Gastroesophageal sphincter (tissue), 3 donors: ENCODE measurements at regions not wholly inside any gene's neighbourhood (a gene's known extent, or its start where the extent isn't known, plus 50 kb on each side); places are given as distances from the start of the nearest gene placed in this dataset.

Experiments
- POLR2A ChIP-seq, 2 donors: fragments of 450-650 bp; IDR thresholded peaks; one replicate each; pipeline ENCODE4 v1.6.1; 2017; ENCODE audit warnings: antibody characterized with exemption in 2 of 2, mild to moderate bottlenecking in 2 of 2, moderate library complexity in 1 of 2
- POLR2AphosphoS5 ChIP-seq: sonication (generic); formaldehyde crosslinking; IDR thresholded peaks from one replicate; pipeline ENCODE4 v1.6.1; 2017; ENCODE audit warnings: antibody characterized with exemption
- TF ChIP-seq, protein P1 (sequence below), 4 experiments: fragments of 200-600 bp in 2 of 4; fragments of 450-650 bp in 2 of 4; sonication (generic) in 1 of 4; IDR thresholded peaks; one replicate each; pipeline ENCODE4 v1.5.1; 2017 to 2019; ENCODE audit warnings: antibody characterized with exemption in 4 of 4, mild to moderate bottlenecking in 2 of 4, moderate library complexity in 2 of 4

DNA sequence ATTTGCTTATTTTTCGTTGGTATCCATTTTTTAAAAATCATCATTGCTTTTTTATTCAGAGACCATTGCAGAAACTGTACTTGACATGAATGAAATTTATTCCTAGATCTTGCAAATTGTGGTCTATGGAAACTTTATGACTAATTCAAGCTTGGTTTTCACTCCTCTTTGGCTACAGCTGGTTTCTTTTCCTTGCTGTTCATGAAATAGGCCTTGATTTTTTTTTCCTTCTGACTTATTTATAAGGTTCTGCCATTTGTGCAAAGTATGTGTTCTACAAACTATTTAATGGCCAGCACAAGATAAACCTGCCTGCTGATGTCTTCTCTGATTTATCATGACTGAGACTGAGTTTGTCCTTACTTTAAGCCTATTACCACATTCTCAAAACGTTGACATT lies 764.0 kb upstream of the SLITRK5 start:
- TF ChIP-seq POLR2A (IDR thresholded peaks at IDR 0.05) (no peak), POLR2AphosphoS5 (no peak)
- TF ChIP-seq, protein P1, sequence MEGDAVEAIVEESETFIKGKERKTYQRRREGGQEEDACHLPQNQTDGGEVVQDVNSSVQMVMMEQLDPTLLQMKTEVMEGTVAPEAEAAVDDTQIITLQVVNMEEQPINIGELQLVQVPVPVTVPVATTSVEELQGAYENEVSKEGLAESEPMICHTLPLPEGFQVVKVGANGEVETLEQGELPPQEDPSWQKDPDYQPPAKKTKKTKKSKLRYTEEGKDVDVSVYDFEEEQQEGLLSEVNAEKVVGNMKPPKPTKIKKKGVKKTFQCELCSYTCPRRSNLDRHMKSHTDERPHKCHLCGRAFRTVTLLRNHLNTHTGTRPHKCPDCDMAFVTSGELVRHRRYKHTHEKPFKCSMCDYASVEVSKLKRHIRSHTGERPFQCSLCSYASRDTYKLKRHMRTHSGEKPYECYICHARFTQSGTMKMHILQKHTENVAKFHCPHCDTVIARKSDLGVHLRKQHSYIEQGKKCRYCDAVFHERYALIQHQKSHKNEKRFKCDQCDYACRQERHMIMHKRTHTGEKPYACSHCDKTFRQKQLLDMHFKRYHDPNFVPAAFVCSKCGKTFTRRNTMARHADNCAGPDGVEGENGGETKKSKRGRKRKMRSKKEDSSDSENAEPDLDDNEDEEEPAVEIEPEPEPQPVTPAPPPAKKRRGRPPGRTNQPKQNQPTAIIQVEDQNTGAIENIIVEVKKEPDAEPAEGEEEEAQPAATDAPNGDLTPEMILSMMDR (IDR thresholded peaks at IDR 0.05) = no peak
